ENCODE measurements at regions not wholly inside any gene's neighbourhood (a gene's known extent, or its start where the extent isn't known, plus 50 kb on each side); places are given as distances from the start of the nearest gene placed in this dataset.

- TF ChIP-seq CTCF (IDR thresholded peaks at IDR 0.05), result no peak
- no peak for TF ChIP-seq EP300 (IDR thresholded peaks at IDR 0.05)
- TF ChIP-seq POLR2AphosphoS5 (IDR thresholded peaks at IDR 0.05), result no peak
These were observed 50.8 kb upstream of the HOPX start for GRCh38 chr4:56731857-56732256.

Measured in gastroesophageal sphincter (tissue), 3 donors.